HG02840 (cell line): ENCODE measurements at regions not wholly inside any gene's neighbourhood (a gene's known extent, or its start where the extent isn't known, plus 50 kb on each side); places are given as distances from the start of the nearest gene placed in this dataset.

Source experiments
- ATAC-seq: cut with Tn5 transposase; IDR thresholded peaks from one replicate; pipeline ENCODE4 v1.9.1; 2021; ENCODE audit warnings: mild to moderate bottlenecking, moderate library complexity, moderate number of reproducible peaks; ENCODE audit not compliant: unreplicated experiment, low FRiP score

DNA sequence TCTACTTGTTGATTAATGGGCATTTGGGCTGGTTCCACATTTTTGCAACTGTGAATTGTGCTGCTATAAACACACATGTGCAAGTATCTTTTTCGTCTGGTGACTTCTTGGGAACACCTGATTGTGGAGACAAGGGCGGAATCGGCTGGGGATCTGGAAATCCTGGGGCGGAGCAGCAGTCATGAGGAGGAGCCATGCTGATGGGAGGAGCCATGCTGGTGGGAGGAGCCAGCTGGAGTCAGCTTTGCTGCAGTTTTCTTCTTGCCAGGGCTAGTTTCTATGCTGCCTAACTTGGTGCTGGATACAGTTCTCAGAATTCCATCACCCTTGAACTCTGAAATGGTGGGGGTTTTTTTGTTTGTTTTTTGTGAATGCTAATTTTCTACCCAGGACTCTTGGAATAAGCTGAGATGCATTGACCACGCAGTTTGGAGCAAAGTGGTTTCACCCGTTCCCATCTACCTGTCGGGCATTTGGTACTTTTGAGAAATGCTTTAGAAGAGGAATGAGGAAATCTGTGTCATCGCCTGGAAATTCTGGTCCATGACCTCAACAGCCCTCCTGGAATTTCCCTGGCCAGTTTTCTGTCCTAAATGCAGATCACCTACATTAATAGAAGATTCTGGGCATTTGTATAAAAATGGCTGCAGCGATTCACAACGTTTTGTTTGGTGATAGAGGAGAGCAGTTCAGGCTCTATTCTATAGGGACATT lies 217.4 kb upstream of the ZFHX3 start:
- ATAC-seq, result no peak

DNA sequence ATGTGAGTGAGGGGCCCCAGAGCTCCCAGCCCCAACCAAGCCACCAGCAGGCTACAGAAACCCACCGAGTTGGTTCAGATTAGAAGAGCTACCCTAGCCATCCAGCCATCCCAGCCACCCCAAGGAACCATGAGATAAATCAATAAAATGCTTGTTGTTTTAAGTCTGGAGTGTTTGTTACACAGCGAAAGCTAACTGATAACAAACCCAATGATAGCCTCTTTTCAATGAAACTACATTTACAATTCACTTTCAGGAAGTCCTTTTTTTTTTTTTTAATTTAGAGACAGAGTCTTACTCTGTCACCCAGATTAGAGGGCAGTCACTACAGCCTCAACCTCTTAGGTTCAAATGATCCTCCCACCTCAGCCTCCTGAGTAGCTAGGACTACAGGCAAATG lies 215.0 kb upstream of the ZFHX3 start:
- no peak for ATAC-seq

DNA sequence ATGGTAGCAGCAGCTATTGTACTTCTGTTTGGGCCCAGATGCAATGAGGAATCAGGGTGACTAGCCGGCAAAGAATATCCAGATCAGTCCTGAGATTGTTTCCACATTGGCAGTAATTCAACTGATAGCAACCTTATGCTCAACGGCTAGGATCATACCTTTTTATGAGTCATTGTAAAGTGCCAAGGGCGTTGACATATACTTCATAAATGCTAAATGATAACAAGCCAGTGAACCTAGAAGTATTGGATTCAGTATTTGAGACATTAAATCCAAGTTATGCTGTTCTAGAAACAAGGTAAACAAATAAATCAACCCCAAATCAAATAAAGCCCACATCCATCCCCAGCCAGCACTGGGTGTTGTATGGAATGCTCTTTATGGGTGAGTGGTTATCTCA lies 207.1 kb upstream of the ZFHX3 start:
- no peak for ATAC-seq

DNA sequence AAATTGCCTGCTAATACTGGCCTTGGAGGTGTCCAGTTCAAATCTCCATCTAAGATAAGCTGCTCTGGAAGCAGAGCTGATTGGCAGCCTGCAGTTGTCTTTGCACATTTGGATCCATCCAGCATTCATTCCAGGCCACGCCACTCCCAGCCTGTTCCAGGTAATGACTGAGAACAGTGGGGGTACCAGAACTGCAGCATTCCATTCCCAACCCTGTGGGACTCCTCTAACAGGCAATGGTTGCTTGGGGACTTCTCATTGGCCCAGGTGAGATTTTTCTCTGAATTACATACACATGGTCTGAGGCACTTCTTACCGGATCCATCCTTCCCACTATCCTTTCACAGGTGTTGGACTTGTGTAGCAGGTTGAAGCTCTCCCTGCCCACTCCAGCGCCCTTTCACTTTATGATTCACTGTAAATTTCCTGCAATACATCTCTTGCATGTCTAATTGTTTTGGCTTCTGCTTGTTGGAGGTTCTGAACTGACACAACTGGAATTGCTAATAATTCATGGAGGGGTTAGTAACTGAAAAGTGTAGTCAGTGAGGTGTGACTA lies 206.1 kb upstream of the ZFHX3 start:
- no peak for ATAC-seq

DNA sequence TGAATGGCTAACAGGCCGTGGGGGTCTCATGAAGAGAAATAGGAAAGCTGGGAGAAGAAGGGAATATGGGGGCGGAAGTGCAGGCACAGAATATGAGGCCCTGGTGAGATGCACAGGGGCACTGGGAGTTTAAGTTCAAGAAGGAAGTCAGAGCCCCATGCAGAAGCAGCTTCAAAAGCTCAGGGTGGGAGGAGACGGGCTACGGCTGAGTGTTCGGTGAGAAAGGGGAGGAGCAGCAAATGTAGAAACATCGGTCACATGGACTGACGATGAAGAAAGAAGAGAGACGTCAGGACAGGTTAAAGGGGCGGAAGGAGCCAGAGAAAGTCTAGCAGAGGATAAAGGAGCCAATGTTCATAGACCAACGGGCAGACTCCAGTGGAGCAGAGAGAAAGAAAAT lies 204.5 kb upstream of the ZFHX3 start:
- no peak for ATAC-seq

DNA sequence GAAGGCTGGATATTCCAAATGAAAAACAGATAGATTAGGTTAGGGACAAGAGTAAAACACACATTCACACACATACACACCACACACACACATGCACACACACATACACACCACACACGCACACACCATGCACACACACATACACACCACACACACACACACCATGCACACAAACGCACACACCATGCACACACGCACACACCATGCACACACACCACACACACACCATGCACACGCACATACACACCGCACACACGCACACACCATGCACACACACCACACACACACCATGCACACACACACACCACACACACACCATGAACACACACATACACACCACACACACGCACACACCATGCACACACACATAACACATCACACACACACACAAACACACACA lies 203.7 kb upstream of the ZFHX3 start:
- no peak for ATAC-seq

DNA sequence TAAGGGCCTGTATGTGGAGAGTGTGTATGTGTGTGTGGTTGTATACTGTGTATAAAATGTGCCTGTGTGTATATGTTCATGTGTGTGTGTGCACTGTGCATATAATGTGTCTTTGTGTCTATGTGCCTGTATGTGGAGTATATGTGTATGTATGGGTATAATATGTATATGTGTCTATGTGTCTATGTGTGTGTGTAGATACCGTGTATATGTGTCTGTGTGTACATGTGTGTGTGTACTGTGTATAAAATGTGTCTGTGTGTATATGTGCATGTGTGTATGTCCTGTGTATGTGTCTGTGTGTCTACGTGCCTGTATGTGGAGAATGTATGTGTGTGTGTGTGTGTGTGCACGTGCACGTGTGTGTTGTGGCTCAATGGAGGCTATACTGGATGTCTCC lies 200.4 kb upstream of the ZFHX3 start:
- no peak for ATAC-seq

DNA sequence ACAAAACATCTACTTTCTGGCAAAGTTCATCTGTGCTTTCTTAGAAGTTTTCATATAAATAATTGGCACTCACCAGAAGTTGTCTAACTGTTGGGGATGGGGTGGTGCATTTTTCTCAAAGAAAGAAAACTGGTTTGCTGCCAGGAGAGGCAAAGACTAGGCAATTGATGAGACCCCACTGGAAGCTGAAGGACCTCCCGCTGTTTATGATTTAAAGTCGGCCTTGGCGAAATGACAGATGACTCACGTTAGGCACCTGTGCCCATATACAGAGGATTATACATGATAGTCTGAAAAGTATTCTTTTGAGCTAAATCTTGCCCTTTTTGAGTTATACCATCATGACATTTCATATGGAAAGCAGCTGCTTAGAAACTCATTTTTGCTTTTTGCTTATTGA lies 193.0 kb upstream of the ZFHX3 start:
- ATAC-seq, result no peak

DNA sequence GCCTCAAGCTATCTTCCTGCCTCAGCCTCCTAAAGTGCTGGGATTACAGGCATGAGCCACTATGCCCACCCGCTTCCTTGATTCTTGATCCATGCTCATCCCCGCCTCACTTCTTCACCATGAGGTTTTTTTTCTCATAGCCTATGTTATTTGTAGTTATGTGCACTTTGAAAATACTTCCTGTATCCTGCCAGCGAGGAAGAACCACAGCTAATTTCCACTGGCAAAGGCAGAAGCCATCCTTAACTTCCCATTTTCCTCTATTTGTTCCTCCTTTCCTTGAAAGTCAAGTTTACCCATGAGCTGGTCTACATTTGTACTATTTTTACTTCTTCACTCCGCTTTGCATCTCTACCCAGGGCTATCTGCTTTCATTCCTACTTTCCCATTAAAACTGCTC lies 189.7 kb upstream of the ZFHX3 start:
- no peak for ATAC-seq

DNA sequence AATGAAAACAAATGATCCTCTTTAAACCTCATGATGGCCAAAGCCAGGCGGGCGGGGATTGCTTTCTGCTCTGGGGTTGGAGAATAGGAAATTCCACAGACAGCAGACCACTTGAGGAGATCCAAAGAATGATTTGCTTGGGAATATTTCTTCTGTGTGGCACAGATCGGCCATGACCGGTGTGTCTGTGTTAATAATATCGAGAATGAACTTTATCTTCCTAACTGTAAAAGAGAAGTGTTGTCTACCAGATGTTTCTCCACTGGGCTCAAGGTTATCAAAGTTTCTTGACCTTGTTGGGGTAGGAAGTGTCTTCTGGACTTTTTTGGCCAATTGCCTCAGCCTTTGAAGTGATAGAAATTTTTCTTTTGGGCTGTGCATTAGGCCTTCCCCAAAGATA lies 186.6 kb upstream of the ZFHX3 start:
- no peak for ATAC-seq

DNA sequence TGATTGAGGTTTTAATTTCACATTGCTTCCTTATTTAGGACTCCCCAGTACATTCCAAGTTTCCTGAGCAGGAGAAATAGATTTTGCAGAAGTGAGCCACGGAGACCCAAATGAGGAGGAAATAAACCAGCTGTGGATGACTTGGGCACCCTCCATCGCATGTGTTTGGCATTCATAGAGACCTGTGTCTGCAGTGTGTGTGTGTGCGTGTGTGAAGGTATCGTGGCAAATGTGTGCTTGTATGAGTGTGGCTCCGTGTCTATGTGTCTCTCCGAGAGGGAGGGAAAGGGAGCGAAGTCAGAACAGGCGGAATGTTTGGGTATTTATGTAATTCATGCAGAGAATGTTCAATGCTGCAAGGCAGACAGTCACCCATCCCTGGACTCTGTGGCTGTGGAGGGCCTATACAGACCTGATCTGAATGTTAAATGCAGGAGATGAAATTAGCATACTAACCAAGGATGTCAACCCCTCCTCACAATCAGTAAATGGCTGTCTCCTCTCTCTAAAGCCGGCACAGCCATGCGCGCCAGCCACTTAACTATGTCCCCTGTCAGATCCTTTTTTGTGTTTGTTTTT lies 186.0 kb upstream of the ZFHX3 start:
- no peak for ATAC-seq

DNA sequence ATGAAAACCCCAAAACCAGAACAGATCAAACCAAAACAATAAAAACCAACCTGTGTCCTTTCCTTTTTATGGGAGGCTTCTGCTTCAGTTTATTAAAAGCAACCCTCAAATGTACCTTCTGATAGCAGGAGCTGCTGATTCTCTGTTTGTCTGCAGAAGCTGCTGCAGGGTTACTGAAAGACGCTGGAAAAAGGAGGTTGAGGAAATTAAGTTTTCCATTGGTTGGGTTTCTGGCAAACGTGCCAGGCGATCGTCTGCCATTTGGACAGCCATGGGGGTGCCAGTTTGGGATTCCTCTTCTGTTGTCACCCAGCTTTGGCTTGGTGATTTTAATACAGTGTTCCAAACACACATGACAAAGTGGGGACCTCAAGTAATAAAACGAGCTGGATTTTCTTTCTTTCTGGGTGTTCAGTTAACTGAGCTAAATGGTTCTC lies 185.4 kb upstream of the ZFHX3 start:
- no peak for ATAC-seq

DNA sequence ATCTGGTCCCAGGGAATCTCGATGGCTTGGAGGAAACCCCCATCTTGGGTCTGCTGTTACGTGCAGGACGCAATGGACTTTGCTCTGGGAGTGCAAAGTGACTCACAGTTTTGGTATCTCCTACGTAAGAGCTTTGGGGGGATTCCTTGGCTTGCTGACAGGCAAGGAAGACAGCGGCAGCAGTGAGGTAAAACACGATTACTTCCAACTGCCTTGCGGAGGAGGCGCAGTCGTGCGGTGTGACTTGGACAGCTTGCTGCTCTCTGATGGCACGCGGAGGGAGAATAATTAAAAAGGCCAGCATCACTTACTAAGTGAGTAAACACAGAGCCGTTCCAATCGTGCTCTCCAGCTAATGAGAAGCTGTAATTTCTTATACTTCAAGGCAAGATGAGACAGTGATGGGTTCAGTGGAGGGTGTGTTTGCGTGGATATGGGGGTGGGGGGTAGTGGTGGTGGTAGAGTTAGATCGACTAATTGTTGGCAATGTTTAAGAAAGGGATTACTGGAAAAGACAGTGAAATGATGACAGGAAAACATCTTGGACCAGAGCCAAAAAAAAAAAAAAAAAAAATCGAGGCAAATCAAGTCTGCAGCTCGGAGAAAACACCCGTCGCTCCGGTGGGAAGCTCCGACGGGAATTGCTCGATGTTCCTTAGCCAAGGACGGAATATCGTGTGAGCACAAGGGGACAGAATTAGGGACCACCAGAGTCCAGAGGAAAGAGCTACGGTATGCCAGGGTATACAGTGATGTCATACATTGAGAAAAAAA lies 184.8 kb upstream of the ZFHX3 start:
- ATAC-seq, result no peak

DNA sequence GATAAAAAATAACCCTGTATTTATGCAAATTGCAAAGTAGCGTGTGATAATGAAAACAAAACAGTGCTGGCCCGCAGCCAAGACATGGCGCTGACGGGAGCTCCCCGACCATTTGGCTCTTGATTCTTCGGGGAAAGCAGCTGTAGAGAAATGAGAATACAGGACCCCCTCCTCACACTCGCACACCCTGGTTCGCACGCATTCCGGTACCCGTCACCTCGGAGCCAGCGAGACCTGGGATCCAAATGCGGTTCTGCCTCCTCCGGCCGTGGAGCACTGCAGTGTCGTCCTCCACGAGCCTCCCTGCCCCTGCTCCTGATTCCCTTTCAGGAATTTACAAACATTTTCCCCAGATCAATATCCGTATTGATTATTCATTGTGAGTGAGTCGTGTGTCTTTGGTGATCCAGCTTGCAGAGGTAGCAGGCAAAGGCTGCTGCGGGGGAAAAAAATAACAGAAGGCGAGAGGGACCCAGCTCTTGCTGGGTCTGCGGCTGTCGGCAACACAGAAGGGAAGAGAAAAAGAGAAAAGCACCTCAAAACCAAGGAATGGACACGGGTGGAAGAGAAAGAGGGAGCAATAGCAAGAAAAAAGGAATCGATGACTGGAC lies 184.1 kb upstream of the ZFHX3 start:
- no peak for ATAC-seq

DNA sequence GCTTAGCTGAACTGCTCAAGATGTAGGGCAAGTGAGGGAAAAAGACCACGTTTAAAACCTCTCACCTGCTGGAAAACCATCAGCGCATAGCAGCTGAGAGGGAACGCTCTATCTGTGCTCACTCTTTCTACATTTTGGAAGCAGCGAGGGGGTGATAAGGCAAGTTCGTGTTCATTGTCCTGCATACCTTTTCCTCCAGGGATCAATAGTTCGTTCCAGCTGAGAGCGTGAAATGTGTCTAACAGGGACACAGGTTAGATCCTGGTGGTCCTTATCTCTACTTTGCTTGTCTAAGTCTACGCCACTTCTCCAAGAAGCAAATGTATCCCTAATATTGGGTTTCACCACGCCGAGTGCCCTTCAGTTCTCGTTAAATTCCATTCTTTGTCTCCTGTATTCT lies 183.5 kb upstream of the ZFHX3 start:
- no peak for ATAC-seq

DNA sequence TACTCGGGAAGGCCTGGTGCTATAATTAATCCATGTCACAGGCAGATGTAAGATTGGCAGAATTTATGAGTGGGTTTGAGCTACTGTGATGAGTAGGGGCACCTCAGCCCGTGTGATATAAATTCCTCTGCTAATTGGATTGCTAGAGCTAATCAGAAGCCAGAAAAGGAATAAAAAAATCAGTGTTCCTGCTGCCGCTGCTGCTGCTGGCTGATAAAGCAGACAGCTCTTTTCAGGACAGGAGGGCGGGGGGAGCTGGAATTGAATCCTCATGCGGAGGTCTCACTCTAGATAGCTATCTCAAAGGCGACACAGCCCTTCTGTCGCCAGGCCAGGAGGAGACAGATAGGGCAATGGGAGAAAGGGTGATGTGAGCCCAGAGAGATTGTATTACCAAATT lies 182.7 kb upstream of the ZFHX3 start:
- no peak for ATAC-seq

DNA sequence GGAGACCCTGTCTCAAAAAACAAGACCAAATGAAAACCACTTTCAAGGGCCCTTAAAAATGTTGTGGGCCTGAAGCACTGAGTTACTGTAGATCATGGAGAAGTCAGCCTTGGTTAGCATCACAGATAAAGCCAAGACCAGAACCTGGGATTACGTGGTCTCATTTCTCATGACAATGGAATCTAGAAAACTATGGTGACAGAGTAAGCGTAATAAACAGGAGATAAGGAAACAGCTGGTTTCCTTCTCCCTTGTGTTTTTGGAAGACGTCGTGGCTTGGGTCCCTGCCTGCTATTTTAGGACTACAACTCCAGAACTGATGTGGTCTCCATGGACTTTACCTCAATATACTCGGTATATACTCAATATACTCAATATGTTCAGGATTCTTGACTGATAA lies 180.7 kb upstream of the ZFHX3 start:
- ATAC-seq, result no peak

DNA sequence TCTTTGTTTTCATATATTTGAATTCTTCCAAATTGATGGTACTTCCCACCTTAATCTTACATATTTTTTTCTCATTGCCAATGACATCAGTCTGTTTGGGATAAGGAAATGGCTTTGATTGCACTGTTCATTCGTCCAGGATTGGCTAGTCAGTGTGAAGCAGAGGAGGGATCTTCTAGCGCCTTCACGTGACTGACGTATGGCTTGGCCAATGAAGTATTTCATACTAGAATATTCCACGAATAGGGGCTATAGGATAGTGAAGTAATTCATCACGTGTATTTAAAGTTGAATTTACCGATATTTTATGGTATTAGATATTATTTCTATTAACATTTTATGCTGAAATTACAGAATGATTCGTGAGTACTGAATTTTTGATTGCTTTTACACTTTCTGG lies 178.7 kb upstream of the ZFHX3 start:
- no peak for ATAC-seq

DNA sequence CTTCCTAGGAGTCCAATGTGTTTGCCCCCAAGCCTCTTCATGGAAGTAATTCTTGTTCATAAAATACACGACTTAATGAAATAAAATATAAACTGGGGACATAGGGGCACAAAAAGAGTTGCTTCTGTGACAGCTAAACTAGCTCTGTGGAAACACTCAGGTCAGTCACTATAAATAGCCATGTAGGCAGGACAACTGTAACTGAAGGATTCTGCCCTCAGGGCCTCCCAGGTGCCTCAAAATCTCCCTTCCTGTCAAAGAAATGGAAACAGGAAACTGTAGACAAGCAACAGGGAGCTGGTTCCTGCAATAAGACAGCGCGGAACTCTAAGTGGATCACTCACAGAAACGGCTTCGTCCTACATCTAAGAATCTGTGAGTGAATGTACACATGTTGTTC lies 178.1 kb upstream of the ZFHX3 start:
- ATAC-seq, result no peak

DNA sequence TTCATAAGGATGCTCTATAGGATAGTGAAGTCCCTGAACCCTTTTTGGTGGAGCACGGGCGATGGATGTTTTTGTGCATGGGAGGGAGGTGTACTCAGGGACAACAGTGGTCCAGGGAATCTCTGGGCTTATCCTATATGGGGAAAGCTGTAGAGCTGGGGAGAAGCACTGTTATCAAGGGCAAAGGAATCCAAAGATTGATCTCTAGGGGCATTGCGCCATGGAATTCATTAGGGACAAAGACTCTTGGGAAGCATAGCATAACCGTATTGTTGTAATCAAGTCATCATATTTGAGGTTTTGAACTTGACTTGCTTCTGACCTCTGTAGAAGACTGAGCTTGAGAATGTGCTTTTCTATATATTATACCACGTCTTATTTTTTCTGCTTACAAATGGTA lies 172.9 kb upstream of the ZFHX3 start:
- ATAC-seq, result no peak

DNA sequence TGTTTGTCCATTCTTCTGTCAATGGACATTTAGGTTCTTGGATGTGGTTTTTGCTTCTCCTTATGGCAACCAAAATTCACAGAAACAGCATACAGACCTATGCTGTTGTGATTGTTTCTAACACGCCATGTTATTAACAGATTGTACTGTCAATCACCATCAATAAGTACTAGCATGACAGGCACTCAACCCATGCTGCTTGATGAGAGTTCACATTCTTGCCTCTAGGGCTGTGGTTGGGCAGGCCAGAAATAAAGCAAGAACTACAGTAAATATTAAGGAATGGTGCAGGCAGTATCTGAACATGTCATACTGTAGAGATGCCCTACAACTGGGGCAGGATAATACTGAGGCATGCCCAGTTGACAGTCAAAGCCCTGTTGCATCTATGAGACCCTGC lies 171.2 kb upstream of the ZFHX3 start:
- no peak for ATAC-seq
